Karpas-422 (cell line): ENCODE measurements at regions not wholly inside any gene's neighbourhood (a gene's known extent, or its start where the extent isn't known, plus 50 kb on each side); places are given as distances from the start of the nearest gene placed in this dataset.
A peak's percentile ranks its signal among the peaks of the same experiment; 100 is the strongest.
"Not testable (repeated sequence)": the region's sequence is repeated elsewhere in the genome, so short reads cannot be mapped to it uniquely, and the experiment has no call there.

ENCODE experiments used
- DNase-seq: peaks from one replicate; pipeline ENCODE4 v3.0.0-alpha.2; 2015
- H2AFZ ChIP-seq: fragments of 200-600 bp; sonication (generic); 2 replicates; pipeline ENCODE4 v1.6.1; 2014; ENCODE audit warnings: antibody characterized with exemption, low read length, mixed read lengths
- H3K27ac ChIP-seq: fragments of 200-600 bp; sonication (generic); 2 replicates; pipeline ENCODE4 v1.5.1; 2014; ENCODE audit warnings: mild to moderate bottlenecking, low read length, moderate library complexity
- H3K27me3 ChIP-seq: fragments of 200-600 bp; sonication (generic); 2 replicates; pipeline ENCODE4 v1.6.1; 2014; ENCODE audit warnings: low read length, mixed read lengths
- H3K36me3 ChIP-seq: fragments of 200-600 bp; sonication (generic); 2 replicates; pipeline ENCODE4 v1.6.1; 2014; ENCODE audit warnings: low read length, mixed read lengths; ENCODE audit not compliant: insufficient read depth
- H3K4me1 ChIP-seq: fragments of 200-600 bp; sonication (generic); 2 replicates; pipeline ENCODE4 v1.6.1; 2014; ENCODE audit warnings: mild to moderate bottlenecking, low read length, mixed read lengths
- H3K4me2 ChIP-seq: fragments of 200-600 bp; sonication (generic); 2 replicates; pipeline ENCODE4 v1.6.1; 2014; ENCODE audit warnings: low read length, low read depth, mild to moderate bottlenecking; ENCODE audit not compliant: poor library complexity, severe bottlenecking
- H3K4me3 ChIP-seq: fragments of 200-600 bp; sonication (generic); 2 replicates; pipeline ENCODE4 v1.5.1; 2014; ENCODE audit warnings: mild to moderate bottlenecking, antibody characterized with exemption, low read length, mixed read lengths
- H3K79me2 ChIP-seq: fragments of 200-600 bp; sonication (generic); 2 replicates; pipeline ENCODE4 v1.6.1; 2014; ENCODE audit warnings: mild to moderate bottlenecking, low read length, mixed read lengths
- H3K9ac ChIP-seq: fragments of 200-600 bp; sonication (generic); 2 replicates; pipeline ENCODE4 v1.6.0; 2014; ENCODE audit warnings: low read length
- H3K9me2 ChIP-seq: fragments of 200-600 bp; sonication (generic), shearing (Covaris generic); replicated peaks from 2 replicates; pipeline ENCODE4 v1.6.0; 2014; ENCODE audit warnings: mild to moderate bottlenecking, low read length, moderate library complexity; ENCODE audit not compliant: insufficient read depth
- H3K9me3 ChIP-seq: fragments of 300-700, 200-600 bp; sonication (generic); 2 replicates; pipeline ENCODE4 v1.6.1; 2014; ENCODE audit warnings: low read length, mixed read lengths
- H4K20me1 ChIP-seq: fragments of 200-600 bp; sonication (generic); 2 replicates; pipeline ENCODE4 v1.6.1; 2014; ENCODE audit warnings: mild to moderate bottlenecking, antibody characterized with exemption, low read length, low read depth; ENCODE audit not compliant: insufficient read depth

GRCh38 chr9:22808876-22809275, 362.3 kb downstream of the DMRTA1 start:
- Histone ChIP-seq H3K27me3 (no peaks in the 10 kb centered on the region), H3K4me3 (no peak overlapping the region), H3K9me2 (no peaks in the 10 kb centered on the region; the same call in 1 of the 2 replicates), H3K9ac (no peak overlapping the region), H3K36me3 (no peaks in the 10 kb centered on the region), H4K20me1 (no peaks in the 10 kb centered on the region), H3K27ac (no peak overlapping the region), H3K4me1 (no peaks in the 10 kb centered on the region), H3K4me2 (no peak overlapping the region), H3K79me2 (no peaks in the 10 kb centered on the region), H2AFZ (no peak overlapping the region), H3K9me3 (no peaks in the 10 kb centered on the region)
- no peak for DNase-seq

GRCh38 chr9:22809371-22809770, 362.7 kb downstream of the DMRTA1 start:
- no peaks in the 10 kb centered on the region for H4K20me1 ChIP-seq
- no peak overlapping the region for H3K9ac ChIP-seq
- no peaks in the 10 kb centered on the region for H3K9me3 ChIP-seq
- no peak overlapping the region for H3K4me3 ChIP-seq
- no peak overlapping the region for H2AFZ ChIP-seq
- H3K27me3 ChIP-seq = no peaks in the 10 kb centered on the region
- DNase-seq = no peak
- no peaks in the 10 kb centered on the region; the same call in 1 of the 2 replicates for H3K9me2 ChIP-seq
- H3K4me1 ChIP-seq = no peaks in the 10 kb centered on the region
- H3K4me2 ChIP-seq = no peak overlapping the region
- H3K27ac ChIP-seq = no peak overlapping the region
- no peaks in the 10 kb centered on the region for H3K79me2 ChIP-seq
- no peaks in the 10 kb centered on the region for H3K36me3 ChIP-seq

- H4K20me1 ChIP-seq = no peaks in the 10 kb centered on the region
- H3K27me3 ChIP-seq = no peaks in the 10 kb centered on the region
- no peak overlapping the region for H3K4me3 ChIP-seq
- no peak overlapping the region for H3K27ac ChIP-seq
- no peak overlapping the region for H3K9ac ChIP-seq
- no peaks in the 10 kb centered on the region for H3K9me3 ChIP-seq
- H3K79me2 ChIP-seq = no peaks in the 10 kb centered on the region
- H3K4me1 ChIP-seq = no peaks in the 10 kb centered on the region
- H2AFZ ChIP-seq = no peak overlapping the region
- peak; percentile 54 for DNase-seq
- H3K4me2 ChIP-seq = no peak overlapping the region
- no peaks in the 10 kb centered on the region for H3K36me3 ChIP-seq
- H3K9me2 ChIP-seq = no peaks in the 10 kb centered on the region
Measured at GRCh38 chr9:22813529-22813928, 366.9 kb downstream of the DMRTA1 start.

GRCh38 chr9:22815246-22815645, 368.6 kb downstream of the DMRTA1 start:
- Histone ChIP-seq H4K20me1 (no peaks in the 10 kb centered on the region), H3K4me1 (no peaks in the 10 kb centered on the region), H3K27ac (no peak overlapping the region), H3K27me3 (no peaks in the 10 kb centered on the region), H3K9me3 (no peaks in the 10 kb centered on the region), H3K9ac (no peak overlapping the region), H3K36me3 (no peaks in the 10 kb centered on the region), H3K9me2 (no peaks in the 10 kb centered on the region), H3K79me2 (no peaks in the 10 kb centered on the region), H3K4me3 (no peak overlapping the region), H2AFZ (no peak overlapping the region), H3K4me2 (no peak overlapping the region)
- no peak for DNase-seq

- Histone ChIP-seq H4K20me1 (no peaks in the 10 kb centered on the region), H2AFZ (no peak overlapping the region), H3K4me3 (no peak overlapping the region), H3K9ac (no peak overlapping the region), H3K79me2 (no peaks in the 10 kb centered on the region), H3K9me2 (no peaks in the 10 kb centered on the region), H3K4me2 (no peak overlapping the region), H3K27me3 (no peaks in the 10 kb centered on the region), H3K27ac (no peak overlapping the region), H3K36me3 (no peaks in the 10 kb centered on the region), H3K9me3 (no peaks in the 10 kb centered on the region), H3K4me1 (no peaks in the 10 kb centered on the region)
- DNase-seq = no peak
Measured at GRCh38 chr9:22817181-22817580, 370.6 kb downstream of the DMRTA1 start.

GRCh38 chr9:22829236-22829635, 382.6 kb downstream of the DMRTA1 start:
- H3K27ac ChIP-seq = no peak overlapping the region
- no peak for DNase-seq

GRCh38 chr9:22838266-22838665, 391.6 kb downstream of the DMRTA1 start:
- no peaks in the 10 kb centered on the region for H3K36me3 ChIP-seq
- H3K4me2 ChIP-seq = no peak overlapping the region
- no peak for DNase-seq

More at GRCh38 chr9:22829236-22829635, 382.6 kb downstream of the DMRTA1 start:
- Histone ChIP-seq H3K36me3 (no peaks in the 10 kb centered on the region), H3K79me2 (no peaks in the 10 kb centered on the region), H3K4me2 (no peak overlapping the region), H4K20me1 (no peaks in the 10 kb centered on the region), H3K9me3 (no peaks in the 10 kb centered on the region), H2AFZ (no peak overlapping the region), H3K9me2 (peaks cover 3% of the 10 kb centered on the region; the same call in 1 of the 2 replicates), H3K4me1 (no peaks in the 10 kb centered on the region), H3K27me3 (no peaks in the 10 kb centered on the region), H3K9ac (no peak overlapping the region), H3K4me3 (no peak overlapping the region)

GRCh38 chr9:22840641-22841040, 394.0 kb downstream of the DMRTA1 start:
- no peaks in the 10 kb centered on the region for H3K4me1 ChIP-seq
- no peaks in the 10 kb centered on the region for H3K79me2 ChIP-seq
- no peak overlapping the region for H3K4me2 ChIP-seq
- H3K9me2 ChIP-seq = no peaks in the 10 kb centered on the region
- H3K9me3 ChIP-seq = no peaks in the 10 kb centered on the region; the same call in none of the 2 replicates
- H3K4me3 ChIP-seq = no peak overlapping the region
- H3K9ac ChIP-seq = no peak overlapping the region
- H3K36me3 ChIP-seq = no peaks in the 10 kb centered on the region
- DNase-seq = no peak
- no peaks in the 10 kb centered on the region for H3K27me3 ChIP-seq
- H4K20me1 ChIP-seq = no peaks in the 10 kb centered on the region
- H3K27ac ChIP-seq = no peak overlapping the region
- H2AFZ ChIP-seq = no peak overlapping the region

More at GRCh38 chr9:22838266-22838665, 391.6 kb downstream of the DMRTA1 start:
- H3K79me2 ChIP-seq = no peaks in the 10 kb centered on the region
- no peaks in the 10 kb centered on the region for H3K27me3 ChIP-seq
- H2AFZ ChIP-seq = no peak overlapping the region
- no peaks in the 10 kb centered on the region for H3K9me3 ChIP-seq
- H3K4me1 ChIP-seq = no peaks in the 10 kb centered on the region
- no peaks in the 10 kb centered on the region for H4K20me1 ChIP-seq
- no peak overlapping the region for H3K9ac ChIP-seq
- H3K9me2 ChIP-seq = no peaks in the 10 kb centered on the region
- H3K4me3 ChIP-seq = no peak overlapping the region
- H3K27ac ChIP-seq = no peak overlapping the region

- not testable (repeated sequence) for H2AFZ ChIP-seq, H3K9me3 ChIP-seq, H3K36me3 ChIP-seq, H4K20me1 ChIP-seq, DNase-seq, H3K9ac ChIP-seq, H3K27ac ChIP-seq, H3K27me3 ChIP-seq, H3K4me1 ChIP-seq, H3K79me2 ChIP-seq, H3K4me2 ChIP-seq, H3K4me3 ChIP-seq, H3K9me2 ChIP-seq
Measured at GRCh38 chr9:22845243-22845642, 398.6 kb downstream of the DMRTA1 start.
